Activated CD4-positive, alpha-beta T cell treated with anti-CD3 and anti-CD28 coated beads for 36 hours (primary cell): ENCODE measurements at regions not wholly inside any gene's neighbourhood (a gene's known extent, or its start where the extent isn't known, plus 50 kb on each side); places are given as distances from the start of the nearest gene placed in this dataset.
"Not testable (repeated sequence)": the region's sequence is repeated elsewhere in the genome, so short reads cannot be mapped to it uniquely, and the experiment has no call there.

Experiments used
- ATAC-seq: fragments of 200-7000 bp; cut with Tn5 transposase; one replicate; pipeline ENCODE4 v1.10.0; 2021; ENCODE audit warnings: mild to moderate bottlenecking, moderate library complexity
- CTCF ChIA-PET: fragments of 350-600 bp; sonication (Branson Sonifier 250); formaldehyde crosslinking; loops from one replicate; lab custom pipeline; 2021; ENCODE audit warnings: antibody characterized with exemption; lab: Charles Lee
- POLR2A ChIA-PET: fragments of 350-600 bp; sonication (Branson Sonifier 250); formaldehyde crosslinking; loops from one replicate; lab custom pipeline; 2021; ENCODE audit warnings: antibody characterized with exemption, inconsistent platforms; lab: Charles Lee
- DNase-seq: peaks from one replicate; pipeline ENCODE4 v3.0.0-alpha.2; 2020
- H3K27ac Mint-ChIP-seq: one replicate; pipeline ENCODE4 v1.8.0; 2021; ENCODE audit warnings: mixed read lengths
- H3K27me3 Mint-ChIP-seq: one replicate; pipeline ENCODE4 v1.8.0; 2021; ENCODE audit warnings: mixed read lengths
- H3K36me3 Mint-ChIP-seq: one replicate; pipeline ENCODE4 v1.8.0; 2021; ENCODE audit warnings: low read depth, mixed read lengths
- H3K4me1 Mint-ChIP-seq: one replicate; pipeline ENCODE4 v1.8.0; 2021; ENCODE audit warnings: mixed read lengths
- H3K4me3 Mint-ChIP-seq: one replicate; pipeline ENCODE4 v1.8.0; 2021; ENCODE audit warnings: mild to moderate bottlenecking, moderate library complexity, mixed read lengths
- H3K9me3 Mint-ChIP-seq: one replicate; pipeline ENCODE4 v1.8.0; 2021; ENCODE audit warnings: low read depth, mixed read lengths
- intact Hi-C, 2 experiments: fragments of 100-400 bp; cut with DNase I in 1 of 2; cut with micrococcal nuclease in 1 of 2; formaldehyde crosslinking; loops; one replicate each; pipeline versions ENCODE4 v1.14.2 to v1.15.1; 2022 to 2024; cut with DNase I, micrococcal nuclease

GRCh38 chr4:3872834-3873313, 106.7 kb downstream of the ADRA2C start:
- intact Hi-C loops: no loop called here
- POLR2A ChIA-PET: no interaction called here

DNA sequence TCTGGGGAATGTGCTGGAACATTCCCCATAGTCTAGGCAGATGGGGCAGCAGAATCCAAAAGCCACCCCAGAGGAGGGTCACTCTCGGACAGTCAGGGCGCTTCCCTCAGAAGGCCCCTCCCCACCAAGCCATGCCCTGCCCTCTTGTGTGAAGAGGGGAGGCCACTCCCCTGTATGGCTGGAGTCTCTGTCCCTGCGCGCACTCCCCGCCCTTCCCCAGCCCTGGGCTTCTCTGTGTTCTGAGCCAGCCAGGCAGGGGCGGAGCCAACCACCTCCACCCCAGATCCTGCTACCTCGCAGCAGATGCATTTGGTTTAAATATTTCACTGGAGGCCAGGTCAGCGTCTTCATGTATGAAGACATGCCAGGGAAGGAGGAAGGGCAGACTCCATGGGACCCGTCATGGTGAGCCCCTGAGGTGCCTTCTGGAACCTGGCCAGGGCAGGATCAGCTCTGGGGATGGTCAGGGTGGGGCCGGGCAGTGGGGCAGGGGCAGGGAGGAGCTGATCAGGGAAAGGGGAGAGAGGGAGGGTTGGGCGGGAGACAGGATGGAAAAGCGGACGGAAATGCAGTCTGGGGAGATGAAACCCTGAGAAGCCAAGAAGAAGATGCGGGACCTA, 107.3 kb downstream of the ADRA2C start:
- no peak overlapping the region for H3K4me3 Mint-ChIP-seq
- peaks cover 3% of the 10 kb centered on the region for H3K9me3 Mint-ChIP-seq
- H3K27ac Mint-ChIP-seq: no peak overlapping the region
- peaks cover 6% of the 10 kb centered on the region for H3K36me3 Mint-ChIP-seq
- H3K4me1 Mint-ChIP-seq: peaks cover 3% of the 10 kb centered on the region
- peaks cover 36% of the 10 kb centered on the region for H3K27me3 Mint-ChIP-seq
- ChIA-PET POLR2A (no interaction called here), CTCF (no interaction called here)
- no peak for DNase-seq
- ATAC-seq: no peak
- intact Hi-C loops: no loop called here

More at GRCh38 chr4:3872834-3873313, 106.7 kb downstream of the ADRA2C start:
- CTCF ChIA-PET: no interaction called here
- H3K27me3 Mint-ChIP-seq: peaks cover 31% of the 10 kb centered on the region
- H3K4me3 Mint-ChIP-seq: no peak overlapping the region
- H3K36me3 Mint-ChIP-seq: peaks cover 3% of the 10 kb centered on the region
- peaks cover 3% of the 10 kb centered on the region for H3K4me1 Mint-ChIP-seq
- peaks cover 3% of the 10 kb centered on the region for H3K9me3 Mint-ChIP-seq
- no peak for DNase-seq
- ATAC-seq: no peak
- no peak overlapping the region for H3K27ac Mint-ChIP-seq

DNA sequence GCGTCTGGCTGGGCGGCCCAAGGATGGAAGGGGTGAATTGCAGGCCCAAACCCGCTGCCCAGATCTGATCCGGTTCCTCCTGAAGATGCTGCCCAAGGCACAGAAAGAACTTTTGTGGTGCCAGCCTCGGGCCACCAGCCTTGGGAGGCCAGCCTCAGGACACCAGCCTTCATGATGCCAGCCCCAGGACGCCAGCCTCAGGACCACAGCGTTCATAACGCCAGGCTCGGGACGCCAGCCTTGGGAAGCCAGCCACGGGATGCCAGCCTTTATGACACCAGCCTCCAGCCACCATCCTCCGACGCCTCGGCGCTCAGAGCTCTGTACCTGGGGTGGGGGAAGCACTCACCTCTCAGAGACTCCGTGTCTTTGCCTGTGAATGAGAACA, 107.8 kb downstream of the ADRA2C start:
- ATAC-seq (no peak), DNase-seq (no peak)
- no peak overlapping the region for H3K4me3 Mint-ChIP-seq
- peaks cover 6% of the 10 kb centered on the region for H3K36me3 Mint-ChIP-seq
- H3K27me3 Mint-ChIP-seq: peaks cover 39% of the 10 kb centered on the region
- POLR2A ChIA-PET: no interaction called here
- intact Hi-C loops: no loop called here
- peaks cover 3% of the 10 kb centered on the region for H3K9me3 Mint-ChIP-seq
- H3K4me1 Mint-ChIP-seq: peaks cover 3% of the 10 kb centered on the region
- CTCF ChIA-PET: no interaction called here
- no peak overlapping the region for H3K27ac Mint-ChIP-seq

DNA sequence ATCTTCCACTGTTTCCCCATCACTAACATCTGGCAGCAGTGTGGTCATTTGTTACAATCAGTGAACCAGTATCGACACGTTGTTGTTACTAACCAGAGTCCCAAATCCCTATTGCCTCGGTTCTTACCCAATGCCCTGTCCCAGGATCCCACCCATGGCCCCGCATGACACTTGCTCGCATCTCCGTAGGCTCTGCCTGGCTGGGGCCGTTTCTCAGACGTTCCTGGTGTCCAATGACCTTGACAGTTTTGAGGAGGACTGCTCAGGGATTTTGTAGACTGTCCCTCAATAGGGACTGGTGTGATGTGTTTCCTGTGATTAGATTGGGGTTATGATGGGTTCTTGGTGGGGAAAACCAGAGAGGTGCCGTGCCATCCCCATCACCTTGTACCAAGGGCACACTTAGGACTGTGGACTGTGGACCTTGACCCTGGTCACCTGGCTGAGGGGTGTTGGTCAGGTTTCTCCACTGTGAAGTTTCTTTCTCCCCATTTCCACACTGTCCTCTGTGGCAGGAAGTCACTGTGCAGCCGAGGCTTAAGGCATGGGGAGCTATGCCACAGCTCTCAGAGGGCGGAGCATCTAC, 108.4 kb downstream of the ADRA2C start:
- no peak for DNase-seq
- Mint-ChIP-seq H3K27me3 (peaks cover 45% of the 10 kb centered on the region), H3K36me3 (peaks cover 6% of the 10 kb centered on the region), H3K27ac (no peak overlapping the region), H3K4me1 (peaks cover 9% of the 10 kb centered on the region), H3K4me3 (no peak overlapping the region), H3K9me3 (peaks cover 3% of the 10 kb centered on the region)
- intact Hi-C loops: no loop called here
- ChIA-PET POLR2A (no interaction called here), CTCF (no interaction called here)
- ATAC-seq: no peak

- intact Hi-C loops: no loop called here
- Mint-ChIP-seq H3K27ac (no peak overlapping the region), H3K4me1 (peaks cover 12% of the 10 kb centered on the region), H3K36me3 (peaks cover 6% of the 10 kb centered on the region), H3K9me3 (peaks cover 3% of the 10 kb centered on the region), H3K27me3 (peaks cover 48% of the 10 kb centered on the region), H3K4me3 (no peak overlapping the region)
- no peak for DNase-seq
- POLR2A ChIA-PET: no interaction called here
- ATAC-seq: no peak
- CTCF ChIA-PET: no interaction called here
Measured at GRCh38 chr4:3875466-3875865, 109.3 kb downstream of the ADRA2C start.

DNA sequence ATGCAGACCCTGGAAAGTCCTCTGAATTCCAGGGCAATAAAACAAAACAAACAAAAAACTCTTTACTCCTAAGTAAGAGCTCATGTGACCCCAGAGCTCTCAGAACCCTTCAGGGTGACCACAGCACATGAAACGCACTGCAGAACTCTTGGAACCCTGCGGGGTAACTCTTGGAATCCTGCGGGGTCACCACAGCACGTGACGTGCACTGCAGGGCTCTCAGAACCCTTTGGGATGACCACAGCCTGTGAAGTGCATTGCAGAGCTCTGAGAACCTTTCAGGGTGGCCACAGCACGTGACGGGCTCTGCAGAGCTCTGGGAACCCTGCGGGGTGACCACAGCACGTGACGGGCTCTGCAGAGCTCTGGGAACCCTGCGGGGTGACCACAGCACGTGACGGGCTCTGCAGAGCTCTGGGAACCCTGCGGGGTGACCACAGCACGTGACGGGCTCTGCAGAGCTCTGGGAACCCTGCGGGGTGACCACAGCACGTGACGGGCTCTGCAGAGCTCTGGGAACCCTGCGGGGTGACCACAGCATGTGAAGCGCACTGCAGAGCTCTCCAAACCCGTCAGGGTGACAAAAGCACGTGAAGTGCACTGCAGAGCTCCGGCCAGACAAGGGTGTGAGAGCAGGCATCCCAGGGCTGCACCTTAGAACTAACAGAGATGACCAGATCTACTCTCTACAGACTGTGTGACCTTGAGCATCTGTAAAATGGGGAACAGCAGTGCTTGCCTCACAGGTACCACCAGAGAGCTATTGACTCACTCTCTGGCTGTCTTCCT, 110.1 kb downstream of the ADRA2C start:
- POLR2A ChIA-PET: interaction anchor here (0.5 kb wide), 1 partner anchor 79 kb away, joined by 4 read pairs; no protein-coding TSS in a partner anchor
- intact Hi-C loops, CTCF ChIA-PET: not testable (repeated sequence)

GRCh38 chr4:3877236-3877635, 111.1 kb downstream of the ADRA2C start:
- Mint-ChIP-seq H3K4me1 (peaks cover 11% of the 10 kb centered on the region), H3K36me3 (peaks cover 6% of the 10 kb centered on the region), H3K27ac (no peak overlapping the region), H3K4me3 (no peak overlapping the region), H3K9me3 (peaks cover 3% of the 10 kb centered on the region), H3K27me3 (peaks cover 40% of the 10 kb centered on the region)
- ChIA-PET CTCF (no interaction called here), POLR2A (no interaction called here)
- ATAC-seq (no peak), DNase-seq (no peak)
- intact Hi-C loops: no loop called here

More for the DNA sequence above, 110.1 kb downstream of the ADRA2C start:
- not testable (repeated sequence) for ATAC-seq, H3K27ac Mint-ChIP-seq, H3K36me3 Mint-ChIP-seq, DNase-seq, H3K4me3 Mint-ChIP-seq, H3K9me3 Mint-ChIP-seq
- Mint-ChIP-seq H3K27me3 (peaks cover 44% of the 10 kb centered on the region), H3K4me1 (peaks cover 11% of the 10 kb centered on the region)

- no peak overlapping the region for H3K4me3 Mint-ChIP-seq
- POLR2A ChIA-PET: no interaction called here
Measured at GRCh38 chr4:3877868-3878267, 111.7 kb downstream of the ADRA2C start.

GRCh38 chr4:3878678-3879077, 112.5 kb downstream of the ADRA2C start:
- CTCF ChIA-PET: interaction anchor here (0.6 to 0.8 kb wide), 2 partner anchors 132 to 565 kb away, joined by 3 read pairs; no protein-coding TSS in a partner anchor
- Mint-ChIP-seq H3K36me3 (peaks cover 6% of the 10 kb centered on the region), H3K4me3 (no peak overlapping the region), H3K27ac (no peak overlapping the region), H3K4me1 (peaks cover 11% of the 10 kb centered on the region), H3K9me3 (peaks cover 3% of the 10 kb centered on the region), H3K27me3 (peaks cover 33% of the 10 kb centered on the region)
- POLR2A ChIA-PET: no interaction called here
- no peak for DNase-seq
- intact Hi-C loops: no loop called here
- no peak for ATAC-seq

More at GRCh38 chr4:3877868-3878267, 111.7 kb downstream of the ADRA2C start:
- ATAC-seq (no peak), DNase-seq (no peak)
- H3K27me3 Mint-ChIP-seq: peaks cover 37% of the 10 kb centered on the region
- CTCF ChIA-PET: interaction anchor here (0.6 to 0.8 kb wide), 2 partner anchors 131 to 329 kb away, joined by 3 to 5 read pairs; no protein-coding TSS in a partner anchor
- intact Hi-C loops: no loop called here
- peaks cover 3% of the 10 kb centered on the region for H3K9me3 Mint-ChIP-seq
- peaks cover 6% of the 10 kb centered on the region for H3K36me3 Mint-ChIP-seq
- H3K27ac Mint-ChIP-seq: no peak overlapping the region
- peaks cover 11% of the 10 kb centered on the region for H3K4me1 Mint-ChIP-seq

- Mint-ChIP-seq H3K36me3 (peaks cover 6% of the 10 kb centered on the region), H3K4me1 (peaks cover 11% of the 10 kb centered on the region), H3K4me3 (peak overlapping the region; percentile 17), H3K27ac (no peak overlapping the region), H3K27me3 (peaks cover 29% of the 10 kb centered on the region), H3K9me3 (peaks cover 3% of the 10 kb centered on the region)
- ChIA-PET CTCF (interaction anchor here (0.6 to 1.6 kb wide), 8 partner anchors 10 to 394 kb away, joined by 3 to 7 read pairs (median 4); partner anchors contain the start of gene ADRA2C), POLR2A (no interaction called here)
- intact Hi-C loops: loop anchor here (1.0 to 5.0 kb wide), 5 partner anchors 113 to 773 kb away; partner anchors contain the start of gene ADRA2C (in 1 of the 2)
- no peak for DNase-seq
- ATAC-seq: peak; percentile 47
Measured at GRCh38 chr4:3879681-3880614, 113.8 kb downstream of the ADRA2C start.
